ENCODE measurements at regions not wholly inside any gene's neighbourhood (a gene's known extent, or its start where the extent isn't known, plus 50 kb on each side); places are given as distances from the start of the nearest gene placed in this dataset.
"Not testable (repeated sequence)": the region's sequence is repeated elsewhere in the genome, so short reads cannot be mapped to it uniquely, and the experiment has no call there.

- not testable (repeated sequence) for DNase-seq (ENCODE audit: low spot score)
Measured at GRCh38 chr1:196021174-196021573, 587.1 kb downstream of the KCNT2 start.

GRCh38 chr1:196009362-196009761 is 598.9 kb downstream of the KCNT2 start:
- no peak for DNase-seq (ENCODE audit: low spot score)
- intact Hi-C loops (cut with DNase I), result no loop called here

More at GRCh38 chr1:196021174-196021573, 587.1 kb downstream of the KCNT2 start:
- intact Hi-C loops (cut with DNase I), result not testable (repeated sequence)

- no peak for DNase-seq (ENCODE audit: low spot score)
- intact Hi-C loops (cut with DNase I), result no loop called here
Measured at GRCh38 chr1:196007763-196008162, 600.5 kb downstream of the KCNT2 start.

- DNase-seq (ENCODE audit: low spot score), result no peak
Measured at GRCh38 chr1:196005426-196005825, 602.8 kb downstream of the KCNT2 start.

GRCh38 chr1:196004388-196004787 is 603.9 kb downstream of the KCNT2 start:
- DNase-seq (ENCODE audit: low spot score); intact Hi-C loops (cut with DNase I): not testable (repeated sequence)

More at GRCh38 chr1:196005426-196005825, 602.8 kb downstream of the KCNT2 start:
- intact Hi-C loops (cut with DNase I), result no loop called here

GRCh38 chr1:196002906-196003305 is 605.3 kb downstream of the KCNT2 start:
- no peak for DNase-seq (ENCODE audit: low spot score)
- intact Hi-C loops (cut with DNase I), result no loop called here

GRCh38 chr1:196002296-196002695 is 605.9 kb downstream of the KCNT2 start:
- intact Hi-C loops (cut with DNase I); DNase-seq (ENCODE audit: low spot score): not testable (repeated sequence)

GRCh38 chr1:196001188-196001587 is 607.1 kb downstream of the KCNT2 start:
- intact Hi-C loops (cut with DNase I), result no loop called here
- no peak for DNase-seq (ENCODE audit: low spot score)

- intact Hi-C loops (cut with DNase I), result no loop called here
- DNase-seq (ENCODE audit: low spot score), result no peak
Measured at GRCh38 chr1:195999022-195999421, 609.2 kb downstream of the KCNT2 start.

- intact Hi-C loops (cut with DNase I), result no loop called here
- no peak for DNase-seq (ENCODE audit: low spot score)
Measured at GRCh38 chr1:195981448-195982139, 626.6 kb downstream of the KCNT2 start.

- no peak for DNase-seq (ENCODE audit: low spot score)
- intact Hi-C loops (cut with DNase I), result no loop called here
Measured at GRCh38 chr1:195979646-195980045, 628.6 kb downstream of the KCNT2 start.

- no peak for DNase-seq (ENCODE audit: low spot score)
- intact Hi-C loops (cut with DNase I), result no loop called here
Measured at GRCh38 chr1:195973311-195973904, 634.8 kb downstream of the KCNT2 start.

- intact Hi-C loops (cut with DNase I), result no loop called here
- DNase-seq (ENCODE audit: low spot score), result no peak
Measured at GRCh38 chr1:195971589-195971988, 636.7 kb downstream of the KCNT2 start.

- no peak for DNase-seq (ENCODE audit: low spot score)
- intact Hi-C loops (cut with DNase I), result no loop called here
Measured at GRCh38 chr1:195970209-195970608, 638.0 kb downstream of the KCNT2 start.

- DNase-seq (ENCODE audit: low spot score), result no peak
- intact Hi-C loops (cut with DNase I), result no loop called here
Measured at GRCh38 chr1:195965475-195965874, 642.8 kb downstream of the KCNT2 start.

GRCh38 chr1:195965036-195965435 is 643.2 kb downstream of the KCNT2 start:
- intact Hi-C loops (cut with DNase I), result no loop called here
- DNase-seq (ENCODE audit: low spot score), result no peak

- no peak for DNase-seq (ENCODE audit: low spot score)
- intact Hi-C loops (cut with DNase I), result no loop called here
Measured at GRCh38 chr1:195964516-195964915, 643.7 kb downstream of the KCNT2 start.

GRCh38 chr1:195962051-195962450 is 646.2 kb downstream of the KCNT2 start:
- DNase-seq (ENCODE audit: low spot score), result no peak
- intact Hi-C loops (cut with DNase I), result no loop called here

GRCh38 chr1:195960580-195960979 is 647.7 kb downstream of the KCNT2 start:
- intact Hi-C loops (cut with DNase I), result no loop called here
- DNase-seq (ENCODE audit: low spot score), result no peak

- no peak for DNase-seq (ENCODE audit: low spot score)
- intact Hi-C loops (cut with DNase I), result no loop called here
Measured at GRCh38 chr1:195958131-195958530, 650.1 kb downstream of the KCNT2 start.

- no peak for DNase-seq (ENCODE audit: low spot score)
- intact Hi-C loops (cut with DNase I), result no loop called here
Measured at GRCh38 chr1:195956845-195957244, 651.4 kb downstream of the KCNT2 start.

All from posterior vena cava (tissue), 2 donors.